Large intestine (tissue), 3 donors: ENCODE measurements at regions not wholly inside any gene's neighbourhood (a gene's known extent, or its start where the extent isn't known, plus 50 kb on each side); places are given as distances from the start of the nearest gene placed in this dataset.

Source experiments
- DNase-seq, 2 donors: peaks; one replicate each; pipeline versions ENCODE4 v3.0.0 to v3.0.0-alpha.2; 2013
- H3K27ac ChIP-seq: one replicate; pipeline ENCODE4 v1.5.1; 2013; ENCODE audit warnings: low read length
- H3K27me3 ChIP-seq: 2 replicates; pipeline ENCODE4 v1.6.1; 2013; ENCODE audit warnings: low read length; ENCODE audit not compliant: control insufficient read depth, insufficient read depth
- H3K36me3 ChIP-seq: 2 replicates; pipeline ENCODE4 v1.6.1; 2013; ENCODE audit warnings: low read length; ENCODE audit not compliant: control insufficient read depth, insufficient read depth
- H3K4me1 ChIP-seq: one replicate; pipeline ENCODE4 v1.6.1; 2013; ENCODE audit warnings: low read length; ENCODE audit not compliant: control insufficient read depth, insufficient read depth
- H3K4me3 ChIP-seq: one replicate; pipeline ENCODE4 v1.5.1; 2013; ENCODE audit warnings: low read length
- H3K9me3 ChIP-seq: one replicate; pipeline ENCODE4 v1.6.1; 2013; ENCODE audit warnings: mild to moderate bottlenecking, low read depth, low read length, moderate library complexity; ENCODE audit not compliant: control insufficient read depth
- whole genome bisulfite sequencing: methylation state at CpG from one replicate; pipeline ENCODE4 v1.1.5; 2013; ENCODE audit warnings: low lambda C conversion rate; ENCODE audit not compliant: insufficient coverage; 5-methylcytosine and 5-hydroxymethylcytosine counted together

GRCh38 chr15:70533931-70534742 is 229.2 kb downstream of the UACA start:
- WGBS, result 97% methylated on average over 4 of the region's 4 CpGs
- Histone ChIP-seq H3K36me3 (no peaks in the 10 kb centered on the region), H3K9me3 (no peaks in the 10 kb centered on the region), H3K27ac (no peak overlapping the region), H3K4me3 (no peak overlapping the region), H3K4me1 (peaks cover 5% of the 10 kb centered on the region), H3K27me3 (no peaks in the 10 kb centered on the region)
- DNase-seq, result no peak

GRCh38 chr15:70532531-70533186 is 230.7 kb downstream of the UACA start:
- Histone ChIP-seq H3K27ac (no peak overlapping the region), H3K4me1 (peaks cover under 1% of the 10 kb centered on the region), H3K27me3 (no peaks in the 10 kb centered on the region), H3K36me3 (no peaks in the 10 kb centered on the region), H3K4me3 (no peak overlapping the region), H3K9me3 (peaks cover 7% of the 10 kb centered on the region)
- no CpG with 5 or more reads among the region's 5 CpGs for WGBS
- DNase-seq, result peak in 1 of 2 donors; percentile 42

- DNase-seq, result no peak
- peaks cover 7% of the 10 kb centered on the region for H3K9me3 ChIP-seq
- H3K4me1 ChIP-seq, result peaks cover 11% of the 10 kb centered on the region
- no peaks in the 10 kb centered on the region for H3K27me3 ChIP-seq
- no peaks in the 10 kb centered on the region for H3K36me3 ChIP-seq
- no CpG with 5 or more reads among the region's 2 CpGs for WGBS
- H3K4me3 ChIP-seq, result no peak overlapping the region
- H3K27ac ChIP-seq, result no peak overlapping the region
Measured at GRCh38 chr15:70531576-70531975, 231.8 kb downstream of the UACA start.

GRCh38 chr15:70530906-70531305 is 232.5 kb downstream of the UACA start:
- no CpG with 5 or more reads among the region's 8 CpGs for WGBS
- H3K27ac ChIP-seq, result no peak overlapping the region
- H3K4me3 ChIP-seq, result no peak overlapping the region
- DNase-seq, result no peak
- H3K36me3 ChIP-seq, result no peaks in the 10 kb centered on the region
- H3K27me3 ChIP-seq, result no peaks in the 10 kb centered on the region
- peaks cover 18% of the 10 kb centered on the region for H3K4me1 ChIP-seq
- H3K9me3 ChIP-seq, result peaks cover 7% of the 10 kb centered on the region

- H3K27ac ChIP-seq, result no peak overlapping the region
- peaks cover 18% of the 10 kb centered on the region for H3K4me1 ChIP-seq
- H3K9me3 ChIP-seq, result peaks cover 7% of the 10 kb centered on the region
- H3K36me3 ChIP-seq, result no peaks in the 10 kb centered on the region
- no peaks in the 10 kb centered on the region for H3K27me3 ChIP-seq
- DNase-seq, result no peak
- no CpG with 5 or more reads among the region's 4 CpGs for WGBS
- no peak overlapping the region for H3K4me3 ChIP-seq
Measured at GRCh38 chr15:70530503-70530902, 232.9 kb downstream of the UACA start.

- no peaks in the 10 kb centered on the region for H3K36me3 ChIP-seq
- no peaks in the 10 kb centered on the region for H3K27me3 ChIP-seq
- peaks cover 18% of the 10 kb centered on the region for H3K4me1 ChIP-seq
- no peak overlapping the region for H3K27ac ChIP-seq
- peaks cover 7% of the 10 kb centered on the region for H3K9me3 ChIP-seq
- no CpG with 5 or more reads among the region's 5 CpGs for WGBS
- DNase-seq, result no peak
- H3K4me3 ChIP-seq, result no peak overlapping the region
Measured at GRCh38 chr15:70530017-70530499, 233.3 kb downstream of the UACA start.

- H3K4me1 ChIP-seq, result peaks cover 18% of the 10 kb centered on the region
- peaks cover 7% of the 10 kb centered on the region for H3K9me3 ChIP-seq
- WGBS, result no CpG with 5 or more reads among the region's 4 CpGs
- H3K27me3 ChIP-seq, result no peaks in the 10 kb centered on the region
- H3K27ac ChIP-seq, result no peak overlapping the region
- DNase-seq, result no peak
- no peaks in the 10 kb centered on the region for H3K36me3 ChIP-seq
- H3K4me3 ChIP-seq, result no peak overlapping the region
Measured at GRCh38 chr15:70528816-70529215, 234.5 kb downstream of the UACA start.

GRCh38 chr15:70528270-70528706 is 235.1 kb downstream of the UACA start:
- WGBS, result 100% methylated on average over 1 of the region's 6 CpGs
- Histone ChIP-seq H3K4me3 (no peak overlapping the region), H3K27me3 (no peaks in the 10 kb centered on the region), H3K9me3 (peaks cover 7% of the 10 kb centered on the region), H3K4me1 (peaks cover 18% of the 10 kb centered on the region), H3K27ac (no peak overlapping the region), H3K36me3 (no peaks in the 10 kb centered on the region)
- peak; percentile 54 to 83 for DNase-seq

GRCh38 chr15:70526974-70527325 is 236.4 kb downstream of the UACA start:
- WGBS, result no CpG with 5 or more reads among the region's 6 CpGs
- H3K4me3 ChIP-seq, result no peak overlapping the region

GRCh38 chr15:70526221-70526973 is 237.0 kb downstream of the UACA start:
- Histone ChIP-seq H3K36me3 (no peaks in the 10 kb centered on the region), H3K4me1 (peaks cover 18% of the 10 kb centered on the region), H3K27me3 (no peaks in the 10 kb centered on the region), H3K9me3 (peaks cover 7% of the 10 kb centered on the region), H3K4me3 (no peak overlapping the region), H3K27ac (peak overlapping the region; percentile 12)
- 0% methylated on average over 2 of the region's 12 CpGs for WGBS
- peak; percentile 63 to 84 for DNase-seq

More at GRCh38 chr15:70526974-70527325, 236.4 kb downstream of the UACA start:
- DNase-seq, result no peak
- Histone ChIP-seq H3K4me1 (peaks cover 18% of the 10 kb centered on the region), H3K9me3 (peaks cover 7% of the 10 kb centered on the region), H3K27ac (no peak overlapping the region), H3K36me3 (no peaks in the 10 kb centered on the region), H3K27me3 (no peaks in the 10 kb centered on the region)
